Ishikawa (cell line): ENCODE measurements at regions not wholly inside any gene's neighbourhood (a gene's known extent, or its start where the extent isn't known, plus 50 kb on each side); places are given as distances from the start of the nearest gene placed in this dataset.

Experiments used
- EP300 ChIP-seq: IDR thresholded peaks from 2 replicates; pipeline ENCODE4 v1.6.1; 2012; ENCODE audit warnings: borderline replicate concordance
- FOXM1 ChIP-seq: IDR thresholded peaks from 2 replicates; pipeline ENCODE4 v1.6.1; 2012; ENCODE audit warnings: low read depth, borderline replicate concordance
- MAX ChIP-seq: IDR thresholded peaks from 2 replicates; pipeline ENCODE4 v1.6.1; 2012
- RAD21 ChIP-seq: IDR thresholded peaks from 2 replicates; pipeline ENCODE4 v1.6.1; 2012; ENCODE audit warnings: low read depth
- TAF1 ChIP-seq: IDR thresholded peaks from 2 replicates; pipeline ENCODE4 v1.6.1; 2012; ENCODE audit warnings: low read depth, mild to moderate bottlenecking
- TEAD4 ChIP-seq: IDR thresholded peaks from 2 replicates; pipeline ENCODE4 v1.6.1; 2012
- USF1 ChIP-seq: IDR thresholded peaks from 2 replicates; pipeline ENCODE4 v1.6.1; 2012
- YY1 ChIP-seq: IDR thresholded peaks from 2 replicates; pipeline ENCODE4 v1.6.1; 2012; ENCODE audit warnings: low read depth
- TF ChIP-seq, protein P1 (sequence below): IDR thresholded peaks from 2 replicates; pipeline ENCODE4 v1.6.1; 2012; ENCODE audit warnings: low read depth, mild to moderate bottlenecking

- TF ChIP-seq USF1 (no peak), MAX (no peak), RAD21 (no peak), TAF1 (no peak), TEAD4 (no peak), FOXM1 (no peak), EP300 (no peak), YY1 (no peak)
- TF ChIP-seq, protein P1, sequence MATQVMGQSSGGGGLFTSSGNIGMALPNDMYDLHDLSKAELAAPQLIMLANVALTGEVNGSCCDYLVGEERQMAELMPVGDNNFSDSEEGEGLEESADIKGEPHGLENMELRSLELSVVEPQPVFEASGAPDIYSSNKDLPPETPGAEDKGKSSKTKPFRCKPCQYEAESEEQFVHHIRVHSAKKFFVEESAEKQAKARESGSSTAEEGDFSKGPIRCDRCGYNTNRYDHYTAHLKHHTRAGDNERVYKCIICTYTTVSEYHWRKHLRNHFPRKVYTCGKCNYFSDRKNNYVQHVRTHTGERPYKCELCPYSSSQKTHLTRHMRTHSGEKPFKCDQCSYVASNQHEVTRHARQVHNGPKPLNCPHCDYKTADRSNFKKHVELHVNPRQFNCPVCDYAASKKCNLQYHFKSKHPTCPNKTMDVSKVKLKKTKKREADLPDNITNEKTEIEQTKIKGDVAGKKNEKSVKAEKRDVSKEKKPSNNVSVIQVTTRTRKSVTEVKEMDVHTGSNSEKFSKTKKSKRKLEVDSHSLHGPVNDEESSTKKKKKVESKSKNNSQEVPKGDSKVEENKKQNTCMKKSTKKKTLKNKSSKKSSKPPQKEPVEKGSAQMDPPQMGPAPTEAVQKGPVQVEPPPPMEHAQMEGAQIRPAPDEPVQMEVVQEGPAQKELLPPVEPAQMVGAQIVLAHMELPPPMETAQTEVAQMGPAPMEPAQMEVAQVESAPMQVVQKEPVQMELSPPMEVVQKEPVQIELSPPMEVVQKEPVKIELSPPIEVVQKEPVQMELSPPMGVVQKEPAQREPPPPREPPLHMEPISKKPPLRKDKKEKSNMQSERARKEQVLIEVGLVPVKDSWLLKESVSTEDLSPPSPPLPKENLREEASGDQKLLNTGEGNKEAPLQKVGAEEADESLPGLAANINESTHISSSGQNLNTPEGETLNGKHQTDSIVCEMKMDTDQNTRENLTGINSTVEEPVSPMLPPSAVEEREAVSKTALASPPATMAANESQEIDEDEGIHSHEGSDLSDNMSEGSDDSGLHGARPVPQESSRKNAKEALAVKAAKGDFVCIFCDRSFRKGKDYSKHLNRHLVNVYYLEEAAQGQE = no peak
These were observed 297.5 kb downstream of the NAF1 start for GRCh38 chr4:162869157-162869556.
